NCI-H345 (cell line): ENCODE measurements at regions not wholly inside any gene's neighbourhood (a gene's known extent, or its start where the extent isn't known, plus 50 kb on each side); places are given as distances from the start of the nearest gene placed in this dataset.
"Not testable (repeated sequence)": the region's sequence is repeated elsewhere in the genome, so short reads cannot be mapped to it uniquely, and the experiment has no call there.

Experiments used
- DNase-seq: peaks from one replicate; lab custom pipeline; 2025; lab: John Stamatoyannopoulos, UW

GRCh38 chr3:152891678-152892077 lies 56.7 kb downstream of the P2RY1 start:
- DNase-seq = no peak

DNA sequence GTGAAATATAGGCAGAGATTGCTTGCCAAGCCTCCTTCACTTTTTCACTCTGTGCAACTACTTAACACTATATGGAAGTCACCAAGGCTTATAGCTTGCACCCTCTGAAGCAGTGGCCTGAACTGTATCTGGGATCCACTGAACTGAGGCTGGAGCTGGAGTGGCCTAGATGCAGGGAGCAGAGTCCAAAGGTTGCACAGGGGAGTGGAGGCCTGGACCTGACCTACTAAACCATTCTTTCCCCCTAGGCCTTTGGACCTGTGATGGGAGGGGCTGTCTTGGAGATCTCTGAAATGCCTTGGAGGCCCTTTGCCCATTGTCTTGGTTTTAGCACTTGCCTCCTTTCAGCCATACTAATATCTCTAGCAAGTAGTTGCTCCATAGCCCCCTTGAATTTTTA lies 57.5 kb downstream of the P2RY1 start:
- no peak for DNase-seq

- no peak for DNase-seq
Observed at GRCh38 chr3:152893647-152894046, 58.7 kb downstream of the P2RY1 start.

- DNase-seq = no peak
Observed at GRCh38 chr3:152899306-152899705, 64.4 kb downstream of the P2RY1 start.

DNA sequence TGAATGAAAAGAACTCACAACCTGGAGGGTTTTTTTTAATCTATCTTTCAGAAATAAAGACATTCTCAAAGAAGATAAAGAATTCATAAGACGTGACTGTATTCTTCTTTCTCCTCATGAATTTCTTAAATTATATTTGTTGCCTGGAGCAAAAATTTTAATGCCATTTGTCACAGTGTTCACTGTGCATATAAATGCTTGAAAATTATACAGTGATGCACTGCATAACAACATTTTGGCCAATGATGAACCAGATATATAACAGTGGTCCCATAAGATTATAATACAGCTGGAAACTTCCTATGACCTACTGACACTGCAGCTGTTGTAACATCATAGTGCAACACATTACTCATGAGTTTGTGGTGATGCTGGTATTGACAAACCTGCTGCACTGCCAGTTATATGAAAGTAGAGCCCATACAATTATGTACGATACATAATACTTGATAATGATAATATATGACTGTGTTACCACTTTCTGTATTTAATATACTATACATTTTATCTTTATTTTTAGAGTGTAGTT lies 67.3 kb downstream of the P2RY1 start:
- DNase-seq = no peak

GRCh38 chr3:152905631-152906030 lies 70.7 kb downstream of the P2RY1 start:
- DNase-seq = no peak

DNA sequence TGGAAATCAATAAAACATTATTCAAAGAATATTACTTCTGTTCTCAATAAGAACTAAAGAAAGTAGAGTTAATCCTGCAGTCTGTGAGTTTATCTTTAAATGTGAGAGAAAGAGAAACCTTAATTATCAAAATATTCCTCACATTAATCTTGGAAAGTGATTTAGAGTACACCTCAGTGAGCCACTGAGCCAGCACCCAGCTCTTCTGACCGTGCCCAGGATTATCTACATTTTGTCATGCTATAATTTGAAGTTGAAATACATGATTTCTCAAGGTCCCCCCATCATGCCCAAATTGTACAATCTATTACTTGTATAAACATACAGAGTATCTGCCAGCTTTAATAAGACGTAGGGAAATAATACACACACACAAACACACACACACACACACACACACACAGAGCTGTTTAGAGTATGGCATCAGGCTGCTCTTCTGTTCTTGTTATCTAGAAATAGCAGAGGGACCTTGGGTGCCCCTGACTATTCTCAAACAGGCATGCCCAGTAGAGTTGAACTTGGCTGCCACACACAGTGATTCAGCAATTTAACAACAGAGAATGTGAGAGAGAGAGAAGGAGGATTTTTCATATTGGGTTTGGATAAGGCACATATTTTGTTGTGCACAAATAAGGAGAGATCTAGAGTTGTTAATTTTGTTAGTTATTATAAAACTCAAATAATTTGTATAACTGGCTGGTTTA lies 74.4 kb downstream of the P2RY1 start:
- DNase-seq = no peak

- no peak for DNase-seq
Observed at GRCh38 chr3:152910211-152910610, 75.3 kb downstream of the P2RY1 start.

DNA sequence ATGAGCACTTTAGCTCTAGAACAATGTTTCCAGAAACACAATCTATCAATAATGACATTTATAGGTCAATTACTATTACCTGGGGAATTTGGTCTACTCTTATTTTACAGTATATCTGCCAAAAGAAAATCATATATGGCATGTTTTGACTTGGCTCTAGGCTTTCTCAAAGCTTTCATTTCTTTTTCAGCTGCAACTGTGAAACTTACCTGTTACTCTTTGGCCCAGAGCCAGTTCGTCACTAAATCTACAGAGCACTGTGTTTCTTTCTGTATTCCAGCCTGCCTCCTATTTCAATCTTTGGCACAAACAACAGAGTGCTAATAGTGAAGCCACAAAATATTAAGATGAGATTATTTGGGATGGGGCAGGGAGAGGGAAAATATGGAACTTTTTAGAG lies 76.0 kb downstream of the P2RY1 start:
- no peak for DNase-seq

DNA sequence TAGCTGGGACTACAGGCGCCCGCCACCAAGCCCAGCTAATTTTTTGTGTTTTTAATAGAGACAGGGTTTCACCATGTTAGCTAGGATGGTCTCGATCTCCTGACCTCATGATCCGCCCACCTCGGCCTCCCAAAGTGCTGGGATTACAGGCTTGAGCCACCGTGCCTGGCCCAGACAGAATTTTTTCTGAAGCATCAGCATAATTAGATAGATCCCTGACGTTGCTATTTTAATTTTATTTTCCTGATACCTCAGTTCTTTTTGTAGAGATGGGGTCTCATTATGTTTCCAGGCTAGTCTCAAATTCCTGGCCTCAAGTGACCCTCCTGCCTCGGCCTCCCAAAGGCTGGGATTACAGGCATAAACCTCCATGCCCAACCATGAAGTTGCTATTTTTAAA lies 79.8 kb downstream of the P2RY1 start:
- DNase-seq = not testable (repeated sequence)

DNA sequence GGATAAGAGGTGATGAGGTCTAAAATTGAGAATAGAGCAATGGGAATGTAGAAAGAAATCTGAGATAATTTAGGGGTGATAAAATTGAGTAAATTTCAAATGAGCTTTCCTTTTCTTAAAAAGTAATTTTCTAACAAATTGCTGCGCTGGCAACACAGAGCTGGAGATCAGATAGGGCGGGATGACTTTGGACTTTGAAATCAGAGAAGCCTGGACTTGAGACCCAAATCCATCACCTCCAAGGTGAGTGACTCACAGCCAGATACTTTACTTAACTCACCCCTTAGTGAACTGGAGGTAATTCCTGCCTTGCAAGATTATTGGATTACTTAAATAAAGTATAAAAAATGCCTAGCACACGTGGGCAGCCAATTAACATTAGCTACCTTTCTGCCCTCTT lies 80.8 kb downstream of the P2RY1 start:
- DNase-seq = no peak

DNA sequence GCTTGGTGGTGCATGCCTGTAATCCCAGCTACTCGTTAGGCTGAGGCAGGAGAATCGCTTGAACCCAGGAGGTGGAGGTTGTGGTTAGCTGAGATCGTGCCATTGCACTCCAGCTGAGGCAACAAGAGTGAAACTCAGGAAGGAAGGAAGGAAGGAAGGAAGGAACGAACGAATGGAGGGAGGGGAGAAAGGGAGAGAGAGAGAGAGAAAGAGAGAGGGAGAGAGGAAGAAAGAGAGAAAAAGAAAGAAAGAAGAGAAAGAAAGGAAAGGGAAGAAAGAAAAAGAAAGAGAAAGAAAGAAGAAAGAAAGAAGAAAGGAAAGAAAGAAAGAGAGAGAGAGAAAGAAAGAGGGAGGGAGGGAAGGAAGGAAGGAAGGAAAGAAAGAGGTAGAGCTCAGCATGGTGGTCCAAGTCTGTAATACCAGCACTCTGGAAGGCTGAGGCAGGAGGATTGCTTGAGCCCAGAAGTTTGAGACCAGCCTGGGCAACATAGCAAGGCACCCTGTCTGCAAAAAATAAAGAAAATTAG lies 81.9 kb downstream of the P2RY1 start:
- no peak for DNase-seq

GRCh38 chr3:152921351-152921750 lies 86.4 kb downstream of the P2RY1 start:
- DNase-seq = no peak

DNA sequence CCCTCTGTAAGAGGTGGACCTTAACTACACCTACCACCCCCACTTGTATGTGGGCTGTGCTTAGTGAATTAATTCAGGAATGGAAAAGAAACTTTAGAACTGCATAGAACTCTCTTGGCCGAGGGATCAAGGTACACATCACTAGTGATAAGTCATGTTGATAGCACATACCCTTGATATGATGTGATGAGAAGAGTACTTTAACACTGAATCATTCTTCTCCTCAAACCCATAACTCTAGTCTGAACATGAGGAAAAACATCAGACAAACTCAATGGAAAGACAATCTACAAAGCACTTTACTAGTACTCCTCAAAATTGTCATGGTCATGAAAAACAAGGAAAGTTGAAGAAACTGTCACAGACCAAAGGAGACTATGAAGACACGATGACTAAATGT lies 87.6 kb downstream of the P2RY1 start:
- no peak for DNase-seq

- no peak for DNase-seq
Observed at GRCh38 chr3:152927131-152927530, 92.2 kb downstream of the P2RY1 start.

- no peak for DNase-seq
Observed at GRCh38 chr3:152930516-152930915, 95.6 kb downstream of the P2RY1 start.

- DNase-seq = no peak
Observed at GRCh38 chr3:152937234-152937633, 102.3 kb downstream of the P2RY1 start.

GRCh38 chr3:152938974-152939636 lies 104.2 kb downstream of the P2RY1 start:
- no peak for DNase-seq

GRCh38 chr3:152941859-152942258 lies 106.9 kb downstream of the P2RY1 start:
- DNase-seq = no peak

DNA sequence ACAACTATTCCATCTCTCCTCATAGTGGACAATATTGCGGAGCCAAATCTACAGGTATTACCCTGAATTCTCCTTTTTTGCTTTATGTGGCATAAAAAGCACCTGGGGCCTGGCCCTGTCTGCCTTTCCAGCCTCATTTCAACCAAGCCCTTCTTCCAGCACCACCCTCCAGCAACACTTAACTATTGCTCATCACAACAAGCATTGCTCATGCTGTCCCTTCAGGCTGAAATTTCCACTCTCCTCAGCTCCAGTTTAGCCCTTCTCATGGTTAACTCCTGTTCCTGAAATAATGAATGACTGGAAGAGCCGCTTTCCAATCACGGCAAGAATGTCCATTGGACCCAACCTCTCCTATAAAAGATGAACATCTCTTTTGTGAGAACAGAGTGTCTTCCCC lies 107.4 kb downstream of the P2RY1 start:
- DNase-seq = no peak

DNA sequence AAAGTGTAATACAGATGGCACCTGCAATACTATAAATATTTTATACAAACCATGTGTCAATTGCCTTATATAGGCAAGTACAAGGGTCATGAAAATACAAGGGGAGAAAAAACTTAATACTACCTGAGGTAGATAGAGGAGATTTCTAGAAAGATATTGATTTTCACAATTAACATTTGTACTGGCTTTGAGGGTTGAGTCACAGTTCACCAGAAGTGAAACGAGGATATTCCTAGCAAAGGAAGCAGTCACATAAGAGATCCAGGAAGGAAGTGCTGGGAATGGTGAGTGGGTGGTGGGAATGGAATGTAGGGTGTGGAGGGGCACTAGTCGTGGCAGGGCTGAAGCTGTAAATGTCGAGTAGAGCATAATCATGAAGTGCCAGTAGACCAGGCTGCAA lies 108.7 kb downstream of the P2RY1 start:
- no peak for DNase-seq

DNA sequence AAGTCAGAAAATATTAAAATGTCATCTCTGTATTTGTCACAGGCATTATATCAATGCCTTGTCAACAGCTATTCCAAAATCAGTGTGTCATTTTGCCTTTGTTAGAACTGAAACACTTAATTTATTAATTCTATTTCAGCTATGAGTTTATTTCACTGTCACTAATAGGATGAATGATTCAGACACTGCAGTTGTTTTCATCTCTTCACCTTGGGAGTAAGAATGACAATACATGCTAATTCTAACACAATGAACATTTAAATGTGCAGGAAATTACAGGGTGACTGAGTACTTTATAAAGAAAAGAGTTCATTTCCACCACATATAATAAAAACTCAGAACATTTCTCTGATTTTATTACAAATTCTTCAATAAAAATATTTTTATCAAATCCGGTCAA lies 109.7 kb downstream of the P2RY1 start:
- DNase-seq = no peak

DNA sequence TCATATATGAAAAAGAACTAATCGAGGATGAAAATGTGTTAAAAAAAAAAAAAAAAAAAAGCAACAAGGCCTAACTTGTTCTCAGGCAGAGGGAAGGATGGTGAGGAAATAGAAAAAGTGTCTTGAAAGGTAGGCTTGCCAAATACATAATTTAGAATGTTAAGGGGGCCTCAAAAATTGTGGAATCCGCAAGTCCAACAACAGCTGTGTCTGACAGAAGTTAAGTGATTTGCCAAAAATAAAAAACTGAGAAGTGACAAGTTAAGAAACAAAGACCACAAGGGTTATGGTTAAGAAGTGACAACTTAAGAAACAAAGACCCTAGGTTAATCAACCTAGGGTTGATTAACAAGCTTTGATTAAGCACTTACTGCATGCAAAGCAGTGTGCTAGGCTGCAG lies 110.6 kb downstream of the P2RY1 start:
- DNase-seq = no peak

GRCh38 chr3:152957491-152957890 lies 122.6 kb downstream of the P2RY1 start:
- no peak for DNase-seq
